ENCODE measurements at regions not wholly inside any gene's neighbourhood (a gene's known extent, or its start where the extent isn't known, plus 50 kb on each side); places are given as distances from the start of the nearest gene placed in this dataset.

GRCh38 chr11:69207165-69207889, 51.6 kb downstream of the SMIM38 start:
- H3K36me3 Mint-ChIP-seq = no peaks in the 10 kb centered on the region
- no peaks in the 10 kb centered on the region for H3K9me3 ChIP-seq (replicated peaks in 1 of 2; ENCODE audit: control insufficient read depth in 1 of 2, insufficient read depth in 1 of 2, low read length in 2 of 2)
- no peaks in the 10 kb centered on the region for H3K79me2 ChIP-seq (ENCODE audit: insufficient read depth, low read length)
- no peaks in the 10 kb centered on the region for H3K4me1 ChIP-seq (ENCODE audit: control insufficient read depth in 1 of 2, insufficient read depth in 2 of 2, low read length in 2 of 2)
- no peak overlapping the region for H3K4me3 Mint-ChIP-seq
- no peaks in the 10 kb centered on the region for H4K20me1 ChIP-seq (ENCODE audit: insufficient read depth, low read length)
- DNase-seq = no peak
- intact Hi-C loops (cut with micrococcal nuclease) = no loop called here
- peaks cover 0 to 2% (median 0%) of the 10 kb centered on the region in 7 donors for H3K9me3 Mint-ChIP-seq
- no peak overlapping the region for H3K4me2 ChIP-seq (replicated peaks; ENCODE audit: extremely low read depth, low read length, poor library complexity, severe bottlenecking)
- no peaks in the 10 kb centered on the region for H3K27me3 ChIP-seq (ENCODE audit: control insufficient read depth in 2 of 2, insufficient read depth in 2 of 2, low read length in 2 of 2)
- H2AFZ ChIP-seq (ENCODE audit: insufficient read depth, low read depth, low read length, poor library complexity, severe bottlenecking) = no peak overlapping the region
- peaks cover 2% of the 10 kb centered on the region for H3K4me1 Mint-ChIP-seq
- peaks cover 4 to 14% (median 11%) of the 10 kb centered on the region in 3 donors for H3K27me3 Mint-ChIP-seq (ENCODE audit: low read depth in 3 of 3)
- WGBS (ENCODE audit: insufficient coverage) = 91% methylated on average over 12 of the region's 14 CpGs
- H3K27ac Mint-ChIP-seq = peak overlapping the region in 2 of 7 donors; percentile 7 to 68
- no peak overlapping the region for H3K27ac ChIP-seq (ENCODE audit: low read depth in 1 of 2, low read length in 2 of 2)
- no peaks in the 10 kb centered on the region for H3K36me3 ChIP-seq (replicated peaks in 1 of 2; ENCODE audit: control insufficient read depth in 1 of 2, insufficient read depth in 2 of 2, low read length in 2 of 2)
- H3K4me3 ChIP-seq (replicated peaks in 1 of 3; ENCODE audit: low read depth in 2 of 3, low read length in 3 of 3) = no peak overlapping the region
- no peak for TF ChIP-seq CTCF (IDR thresholded peaks at IDR 0.05)
- no peak overlapping the region for H3K9ac ChIP-seq (ENCODE audit: insufficient read depth, low read length, poor library complexity, severe bottlenecking)

- WGBS (ENCODE audit: insufficient coverage) = 94% methylated on average over 9 of the region's 13 CpGs
- Mint-ChIP-seq H3K4me1 (peaks cover 2% of the 10 kb centered on the region), H3K27me3 (ENCODE audit: low read depth in 3 of 3) (peaks cover 6 to 18% (median 12%) of the 10 kb centered on the region in 3 donors), H3K9me3 (peaks cover 0 to 2% (median 0%) of the 10 kb centered on the region in 7 donors), H3K4me3 (no peak overlapping the region), H3K27ac (no peak overlapping the region), H3K36me3 (no peaks in the 10 kb centered on the region)
- Histone ChIP-seq H3K9ac (ENCODE audit: insufficient read depth, low read length, poor library complexity, severe bottlenecking) (no peak overlapping the region), H2AFZ (ENCODE audit: insufficient read depth, low read depth, low read length, poor library complexity, severe bottlenecking) (no peak overlapping the region), H3K4me1 (ENCODE audit: control insufficient read depth in 1 of 2, insufficient read depth in 2 of 2, low read length in 2 of 2) (no peaks in the 10 kb centered on the region), H3K79me2 (ENCODE audit: insufficient read depth, low read length) (no peaks in the 10 kb centered on the region), H3K9me3 (replicated peaks in 1 of 2; ENCODE audit: control insufficient read depth in 1 of 2, insufficient read depth in 1 of 2, low read length in 2 of 2) (no peaks in the 10 kb centered on the region), H3K27me3 (ENCODE audit: control insufficient read depth in 2 of 2, insufficient read depth in 2 of 2, low read length in 2 of 2) (no peaks in the 10 kb centered on the region), H3K4me3 (replicated peaks in 1 of 3; ENCODE audit: low read depth in 2 of 3, low read length in 3 of 3) (no peak overlapping the region), H3K4me2 (replicated peaks; ENCODE audit: extremely low read depth, low read length, poor library complexity, severe bottlenecking) (no peak overlapping the region), H4K20me1 (ENCODE audit: insufficient read depth, low read length) (no peaks in the 10 kb centered on the region), H3K27ac (ENCODE audit: low read depth in 1 of 2, low read length in 2 of 2) (no peak overlapping the region), H3K36me3 (replicated peaks in 1 of 2; ENCODE audit: control insufficient read depth in 1 of 2, insufficient read depth in 2 of 2, low read length in 2 of 2) (no peaks in the 10 kb centered on the region)
- intact Hi-C loops (cut with micrococcal nuclease) = no loop called here
- TF ChIP-seq CTCF (IDR thresholded peaks at IDR 0.05) = no peak
- no peak for DNase-seq
Measured at GRCh38 chr11:69208190-69209037, 52.7 kb downstream of the SMIM38 start.
